ENCODE measurements at regions not wholly inside any gene's neighbourhood (a gene's known extent, or its start where the extent isn't known, plus 50 kb on each side); places are given as distances from the start of the nearest gene placed in this dataset.

GRCh38 chr18:67183398-67183797, 333.1 kb downstream of the DSEL start:
- H3K27me3 Mint-ChIP-seq (ENCODE audit: insufficient read depth): no peaks in the 10 kb centered on the region
- H3K9me3 Mint-ChIP-seq: no peaks in the 10 kb centered on the region

GRCh38 chr18:67179726-67180125, 336.8 kb downstream of the DSEL start:
- no peak for DNase-seq (ENCODE audit: low spot score)
- H3K4me3 Mint-ChIP-seq: no peak overlapping the region
- intact Hi-C loops (cut with micrococcal nuclease): no loop called here
- H3K27me3 Mint-ChIP-seq (ENCODE audit: insufficient read depth): no peaks in the 10 kb centered on the region
- no peak overlapping the region for H3K27ac Mint-ChIP-seq
- H3K36me3 Mint-ChIP-seq (ENCODE audit: low read depth): no peaks in the 10 kb centered on the region
- no peaks in the 10 kb centered on the region for H3K4me1 Mint-ChIP-seq (ENCODE audit: low read depth)
- H3K9me3 Mint-ChIP-seq: no peaks in the 10 kb centered on the region

More at GRCh38 chr18:67183398-67183797, 333.1 kb downstream of the DSEL start:
- Mint-ChIP-seq H3K4me3 (no peak overlapping the region), H3K27ac (no peak overlapping the region), H3K36me3 (ENCODE audit: low read depth) (no peaks in the 10 kb centered on the region), H3K4me1 (ENCODE audit: low read depth) (no peaks in the 10 kb centered on the region)
- no peak for DNase-seq (ENCODE audit: low spot score)
- intact Hi-C loops (cut with micrococcal nuclease): no loop called here

GRCh38 chr18:67159662-67160061, 356.9 kb downstream of the DSEL start:
- no peak overlapping the region for H3K4me3 Mint-ChIP-seq
- H3K27me3 Mint-ChIP-seq (ENCODE audit: insufficient read depth): no peaks in the 10 kb centered on the region
- no peak for DNase-seq (ENCODE audit: low spot score)
- H3K4me1 Mint-ChIP-seq (ENCODE audit: low read depth): no peaks in the 10 kb centered on the region
- no peaks in the 10 kb centered on the region for H3K36me3 Mint-ChIP-seq (ENCODE audit: low read depth)
- H3K9me3 Mint-ChIP-seq: no peaks in the 10 kb centered on the region
- intact Hi-C loops (cut with micrococcal nuclease): no loop called here
- no peak overlapping the region for H3K27ac Mint-ChIP-seq

GRCh38 chr18:67154979-67155378, 361.5 kb downstream of the DSEL start:
- DNase-seq (ENCODE audit: low spot score): no peak
- H3K9me3 Mint-ChIP-seq: no peaks in the 10 kb centered on the region
- no peaks in the 10 kb centered on the region for H3K36me3 Mint-ChIP-seq (ENCODE audit: low read depth)
- no peak overlapping the region for H3K27ac Mint-ChIP-seq
- H3K27me3 Mint-ChIP-seq (ENCODE audit: insufficient read depth): no peaks in the 10 kb centered on the region
- H3K4me1 Mint-ChIP-seq (ENCODE audit: low read depth): no peaks in the 10 kb centered on the region
- intact Hi-C loops (cut with micrococcal nuclease): no loop called here
- H3K4me3 Mint-ChIP-seq: no peak overlapping the region

GRCh38 chr18:67151366-67151765, 365.2 kb downstream of the DSEL start:
- H3K4me1 Mint-ChIP-seq (ENCODE audit: low read depth): no peaks in the 10 kb centered on the region
- H3K4me3 Mint-ChIP-seq: no peak overlapping the region
- no peak for DNase-seq (ENCODE audit: low spot score)
- H3K27me3 Mint-ChIP-seq (ENCODE audit: insufficient read depth): no peaks in the 10 kb centered on the region
- no peak overlapping the region for H3K27ac Mint-ChIP-seq
- intact Hi-C loops (cut with micrococcal nuclease): no loop called here
- no peaks in the 10 kb centered on the region for H3K36me3 Mint-ChIP-seq (ENCODE audit: low read depth)
- no peaks in the 10 kb centered on the region for H3K9me3 Mint-ChIP-seq

- H3K9me3 Mint-ChIP-seq: no peaks in the 10 kb centered on the region
- no peak overlapping the region for H3K4me3 Mint-ChIP-seq
- no peaks in the 10 kb centered on the region for H3K36me3 Mint-ChIP-seq (ENCODE audit: low read depth)
- DNase-seq (ENCODE audit: low spot score): no peak
- no peaks in the 10 kb centered on the region for H3K27me3 Mint-ChIP-seq (ENCODE audit: insufficient read depth)
- H3K4me1 Mint-ChIP-seq (ENCODE audit: low read depth): no peaks in the 10 kb centered on the region
- H3K27ac Mint-ChIP-seq: no peak overlapping the region
- intact Hi-C loops (cut with micrococcal nuclease): no loop called here
Measured at GRCh38 chr18:67145586-67146292, 370.8 kb downstream of the DSEL start.

- Mint-ChIP-seq H3K27me3 (ENCODE audit: insufficient read depth) (no peaks in the 10 kb centered on the region), H3K4me1 (ENCODE audit: low read depth) (no peaks in the 10 kb centered on the region), H3K4me3 (no peak overlapping the region), H3K9me3 (no peaks in the 10 kb centered on the region), H3K36me3 (ENCODE audit: low read depth) (no peaks in the 10 kb centered on the region), H3K27ac (no peak overlapping the region)
- no peak for DNase-seq (ENCODE audit: low spot score)
- intact Hi-C loops (cut with micrococcal nuclease): no loop called here
Measured at GRCh38 chr18:67144329-67144728, 372.2 kb downstream of the DSEL start.

GRCh38 chr18:67143028-67143427, 373.5 kb downstream of the DSEL start:
- intact Hi-C loops (cut with micrococcal nuclease): no loop called here
- Mint-ChIP-seq H3K27me3 (ENCODE audit: insufficient read depth) (no peaks in the 10 kb centered on the region), H3K36me3 (ENCODE audit: low read depth) (no peaks in the 10 kb centered on the region), H3K27ac (no peak overlapping the region), H3K4me1 (ENCODE audit: low read depth) (no peaks in the 10 kb centered on the region), H3K9me3 (no peaks in the 10 kb centered on the region), H3K4me3 (no peak overlapping the region)
- no peak for DNase-seq (ENCODE audit: low spot score)

- Mint-ChIP-seq H3K9me3 (no peaks in the 10 kb centered on the region), H3K27me3 (ENCODE audit: insufficient read depth) (no peaks in the 10 kb centered on the region), H3K4me3 (no peak overlapping the region), H3K4me1 (ENCODE audit: low read depth) (no peaks in the 10 kb centered on the region), H3K27ac (no peak overlapping the region), H3K36me3 (ENCODE audit: low read depth) (no peaks in the 10 kb centered on the region)
- intact Hi-C loops (cut with micrococcal nuclease): no loop called here
- DNase-seq (ENCODE audit: low spot score): no peak
Measured at GRCh38 chr18:67142604-67143003, 373.9 kb downstream of the DSEL start.

- Mint-ChIP-seq H3K4me3 (no peak overlapping the region), H3K36me3 (ENCODE audit: low read depth) (no peaks in the 10 kb centered on the region), H3K9me3 (no peaks in the 10 kb centered on the region), H3K27me3 (ENCODE audit: insufficient read depth) (no peaks in the 10 kb centered on the region), H3K4me1 (ENCODE audit: low read depth) (no peaks in the 10 kb centered on the region), H3K27ac (no peak overlapping the region)
- no peak for DNase-seq (ENCODE audit: low spot score)
- intact Hi-C loops (cut with micrococcal nuclease): no loop called here
Measured at GRCh38 chr18:67140495-67140894, 376.0 kb downstream of the DSEL start.

GRCh38 chr18:67139899-67140298, 376.6 kb downstream of the DSEL start:
- H3K4me1 Mint-ChIP-seq (ENCODE audit: low read depth): no peaks in the 10 kb centered on the region
- no peak for DNase-seq (ENCODE audit: low spot score)
- H3K27ac Mint-ChIP-seq: no peak overlapping the region
- intact Hi-C loops (cut with micrococcal nuclease): no loop called here
- H3K4me3 Mint-ChIP-seq: no peak overlapping the region
- no peaks in the 10 kb centered on the region for H3K9me3 Mint-ChIP-seq
- no peaks in the 10 kb centered on the region for H3K27me3 Mint-ChIP-seq (ENCODE audit: insufficient read depth)
- no peaks in the 10 kb centered on the region for H3K36me3 Mint-ChIP-seq (ENCODE audit: low read depth)

- no peak overlapping the region for H3K4me3 Mint-ChIP-seq
- no peak overlapping the region for H3K27ac Mint-ChIP-seq
- H3K27me3 Mint-ChIP-seq (ENCODE audit: insufficient read depth): no peaks in the 10 kb centered on the region
- no peaks in the 10 kb centered on the region for H3K9me3 Mint-ChIP-seq
- intact Hi-C loops (cut with micrococcal nuclease): no loop called here
- H3K36me3 Mint-ChIP-seq (ENCODE audit: low read depth): no peaks in the 10 kb centered on the region
- H3K4me1 Mint-ChIP-seq (ENCODE audit: low read depth): no peaks in the 10 kb centered on the region
- DNase-seq (ENCODE audit: low spot score): no peak
Measured at GRCh38 chr18:67135981-67136380, 380.5 kb downstream of the DSEL start.

GRCh38 chr18:67134911-67135310, 381.6 kb downstream of the DSEL start:
- no peak for DNase-seq (ENCODE audit: low spot score)
- Mint-ChIP-seq H3K9me3 (no peaks in the 10 kb centered on the region), H3K27ac (no peak overlapping the region), H3K27me3 (ENCODE audit: insufficient read depth) (no peaks in the 10 kb centered on the region), H3K4me1 (ENCODE audit: low read depth) (no peaks in the 10 kb centered on the region), H3K4me3 (no peak overlapping the region), H3K36me3 (ENCODE audit: low read depth) (no peaks in the 10 kb centered on the region)
- intact Hi-C loops (cut with micrococcal nuclease): no loop called here

GRCh38 chr18:67133669-67134068, 382.9 kb downstream of the DSEL start:
- no peaks in the 10 kb centered on the region for H3K27me3 Mint-ChIP-seq (ENCODE audit: insufficient read depth)
- intact Hi-C loops (cut with micrococcal nuclease): no loop called here

More at GRCh38 chr18:67133669-67134068, 382.9 kb downstream of the DSEL start:
- no peak for DNase-seq (ENCODE audit: low spot score)
- Mint-ChIP-seq H3K27ac (no peak overlapping the region), H3K4me3 (no peak overlapping the region), H3K36me3 (ENCODE audit: low read depth) (no peaks in the 10 kb centered on the region), H3K4me1 (ENCODE audit: low read depth) (no peaks in the 10 kb centered on the region), H3K9me3 (no peaks in the 10 kb centered on the region)

Measured in activated T-helper 1 cell treated with anti-CD3 and anti-CD28 coated beads, Interleukin-12 subunit alpha, Interleukin-12 subunit beta, Interleukin-2, Interleukin-4 antibody, amounts not matched to agents 30 ng/mL and 10 ng/mL and 1 ng/mL, durations not matched to agents 14 hours and 24 hours and 36 hours (primary cell).